ENCODE measurements at regions not wholly inside any gene's neighbourhood (a gene's known extent, or its start where the extent isn't known, plus 50 kb on each side); places are given as distances from the start of the nearest gene placed in this dataset.

- Histone ChIP-seq H4K91ac (ENCODE audit: low read length) (no peak overlapping the region), H2AK5ac (ENCODE audit: low read length, severe bottlenecking) (no peak overlapping the region), H3K9ac (ENCODE audit: low read length) (no peak overlapping the region), H3K4ac (ENCODE audit: low read depth in 1 of 2, low read length in 2 of 2) (no peak overlapping the region), H4K8ac (ENCODE audit: low read length) (no peak overlapping the region), H2BK120ac (ENCODE audit: low read depth, low read length) (no peak overlapping the region), H3K4me3 (ENCODE audit: insufficient read depth in 1 of 2, low read depth in 1 of 2, low read length in 2 of 2) (no peak overlapping the region), H3K9me3 (ENCODE audit: control insufficient read depth, low read length) (peaks cover 3% of the 10 kb centered on the region), H3K27me3 (ENCODE audit: control insufficient read depth in 1 of 2, insufficient read depth in 1 of 2, low read length in 2 of 2) (peaks cover 0 to 8% of the 10 kb centered on the region in 2 experiments), H3K79me1 (replicated peaks; ENCODE audit: low read length, poor library complexity, severe bottlenecking) (no peaks in the 10 kb centered on the region), H3K18ac (ENCODE audit: low read depth in 1 of 2, low read length in 2 of 2) (no peak overlapping the region), H2BK15ac (ENCODE audit: low read depth, poor library complexity, severe bottlenecking) (no peak overlapping the region), H3K27ac (ENCODE audit: low read length, poor library complexity, severe bottlenecking) (no peak overlapping the region), H3K36me3 (ENCODE audit: control insufficient read depth in 1 of 2, insufficient read depth in 2 of 2, low read depth in 1 of 2, low read length in 2 of 2) (no peaks in the 10 kb centered on the region), H3K4me1 (ENCODE audit: control insufficient read depth, insufficient read depth, low read depth, low read length) (no peaks in the 10 kb centered on the region), H3K23ac (ENCODE audit: low read length in 2 of 2) (no peak overlapping the region), H2AFZ (ENCODE audit: low read depth, low read length) (no peak overlapping the region), H2BK12ac (ENCODE audit: low read length in 2 of 2) (no peak overlapping the region), H3K14ac (ENCODE audit: low read length in 2 of 2) (no peak overlapping the region), H2BK5ac (ENCODE audit: low read depth, low read length, poor library complexity, severe bottlenecking) (no peak overlapping the region), H3K4me2 (ENCODE audit: low read length, poor library complexity, severe bottlenecking) (no peak overlapping the region)
- no peak for DNase-seq
- WGBS = 45% methylated on average over 2 of the region's 2 CpGs
Observed at GRCh38 chr7:113392841-113393540, 274.6 kb upstream of the SMIM30 start.

DNA sequence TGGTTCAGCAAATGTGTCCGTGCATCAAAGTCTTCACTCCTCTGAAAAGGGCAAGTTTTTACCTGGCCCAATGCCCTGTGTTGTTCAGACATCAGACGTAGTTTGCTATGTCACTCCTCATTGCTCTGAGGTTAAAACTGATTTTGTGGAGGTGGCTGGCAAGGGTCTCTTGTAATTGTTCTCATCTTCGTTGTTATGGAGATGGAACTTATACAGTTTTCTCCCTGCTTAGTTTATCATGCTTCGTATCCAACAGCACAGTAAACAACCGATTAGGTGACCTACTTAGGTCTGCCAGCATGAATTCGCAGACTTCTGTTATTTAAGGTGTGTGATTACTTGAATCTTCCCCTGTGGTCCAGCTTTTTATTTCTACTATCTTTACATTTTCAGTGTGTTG, 274.1 kb upstream of the SMIM30 start:
- Histone ChIP-seq H3K36me3 (ENCODE audit: control insufficient read depth in 1 of 2, insufficient read depth in 2 of 2, low read depth in 1 of 2, low read length in 2 of 2) (no peaks in the 10 kb centered on the region), H2BK12ac (ENCODE audit: low read length in 2 of 2) (no peak overlapping the region)

GRCh38 chr7:113389112-113389646, 270.8 kb upstream of the SMIM30 start:
- Histone ChIP-seq H4K8ac (ENCODE audit: low read length) (no peak overlapping the region), H3K18ac (ENCODE audit: low read depth in 1 of 2, low read length in 2 of 2) (no peak overlapping the region), H2AFZ (ENCODE audit: low read depth, low read length) (no peak overlapping the region), H2BK5ac (ENCODE audit: low read depth, low read length, poor library complexity, severe bottlenecking) (no peak overlapping the region), H3K27ac (ENCODE audit: low read length, poor library complexity, severe bottlenecking) (no peak overlapping the region), H3K4ac (ENCODE audit: low read depth in 1 of 2, low read length in 2 of 2) (no peak overlapping the region), H3K36me3 (ENCODE audit: control insufficient read depth in 1 of 2, insufficient read depth in 2 of 2, low read depth in 1 of 2, low read length in 2 of 2) (no peaks in the 10 kb centered on the region), H3K9ac (ENCODE audit: low read length) (no peak overlapping the region), H4K91ac (ENCODE audit: low read length) (no peak overlapping the region), H3K23ac (ENCODE audit: low read length in 2 of 2) (no peak overlapping the region), H3K4me2 (ENCODE audit: low read length, poor library complexity, severe bottlenecking) (no peak overlapping the region), H3K79me1 (replicated peaks; ENCODE audit: low read length, poor library complexity, severe bottlenecking) (no peaks in the 10 kb centered on the region), H2AK5ac (ENCODE audit: low read length, severe bottlenecking) (no peak overlapping the region), H3K4me3 (ENCODE audit: insufficient read depth in 1 of 2, low read depth in 1 of 2, low read length in 2 of 2) (no peak overlapping the region), H3K9me3 (ENCODE audit: control insufficient read depth, low read length) (peaks cover 3% of the 10 kb centered on the region), H2BK15ac (ENCODE audit: low read depth, poor library complexity, severe bottlenecking) (no peak overlapping the region), H2BK12ac (ENCODE audit: low read length in 2 of 2) (no peak overlapping the region), H2BK120ac (ENCODE audit: low read depth, low read length) (no peak overlapping the region), H3K4me1 (ENCODE audit: control insufficient read depth, insufficient read depth, low read depth, low read length) (no peaks in the 10 kb centered on the region), H3K14ac (ENCODE audit: low read length in 2 of 2) (no peak overlapping the region), H3K27me3 (ENCODE audit: control insufficient read depth in 1 of 2, insufficient read depth in 1 of 2, low read length in 2 of 2) (peaks cover 0 to 8% of the 10 kb centered on the region in 2 experiments)
- DNase-seq = no peak
- 33% methylated on average over 1 of the region's 2 CpGs for WGBS

More for the DNA sequence above, 274.1 kb upstream of the SMIM30 start:
- H3K27me3 ChIP-seq (ENCODE audit: control insufficient read depth in 1 of 2, insufficient read depth in 1 of 2, low read length in 2 of 2) = peaks cover 0 to 8% of the 10 kb centered on the region in 2 experiments
- no peak overlapping the region for H4K91ac ChIP-seq (ENCODE audit: low read length)
- no peak overlapping the region for H3K14ac ChIP-seq (ENCODE audit: low read length in 2 of 2)
- no peak overlapping the region for H3K27ac ChIP-seq (ENCODE audit: low read length, poor library complexity, severe bottlenecking)
- no peak overlapping the region for H2AK5ac ChIP-seq (ENCODE audit: low read length, severe bottlenecking)
- H3K79me1 ChIP-seq (replicated peaks; ENCODE audit: low read length, poor library complexity, severe bottlenecking) = no peaks in the 10 kb centered on the region
- no peak overlapping the region for H2AFZ ChIP-seq (ENCODE audit: low read depth, low read length)
- no peak overlapping the region for H4K8ac ChIP-seq (ENCODE audit: low read length)
- H3K4me1 ChIP-seq (ENCODE audit: control insufficient read depth, insufficient read depth, low read depth, low read length) = no peaks in the 10 kb centered on the region
- no peak overlapping the region for H3K18ac ChIP-seq (ENCODE audit: low read depth in 1 of 2, low read length in 2 of 2)
- H3K9me3 ChIP-seq (ENCODE audit: control insufficient read depth, low read length) = peaks cover 3% of the 10 kb centered on the region
- H2BK5ac ChIP-seq (ENCODE audit: low read depth, low read length, poor library complexity, severe bottlenecking) = no peak overlapping the region
- no peak overlapping the region for H3K4ac ChIP-seq (ENCODE audit: low read depth in 1 of 2, low read length in 2 of 2)
- H3K23ac ChIP-seq (ENCODE audit: low read length in 2 of 2) = no peak overlapping the region
- H3K4me3 ChIP-seq (ENCODE audit: insufficient read depth in 1 of 2, low read depth in 1 of 2, low read length in 2 of 2) = no peak overlapping the region
- no peak overlapping the region for H2BK120ac ChIP-seq (ENCODE audit: low read depth, low read length)
- no peak overlapping the region for H3K4me2 ChIP-seq (ENCODE audit: low read length, poor library complexity, severe bottlenecking)
- H3K9ac ChIP-seq (ENCODE audit: low read length) = no peak overlapping the region
- no peak overlapping the region for H2BK15ac ChIP-seq (ENCODE audit: low read depth, poor library complexity, severe bottlenecking)
- 64% methylated on average over 3 of the region's 6 CpGs for WGBS
- no peak for DNase-seq

DNA sequence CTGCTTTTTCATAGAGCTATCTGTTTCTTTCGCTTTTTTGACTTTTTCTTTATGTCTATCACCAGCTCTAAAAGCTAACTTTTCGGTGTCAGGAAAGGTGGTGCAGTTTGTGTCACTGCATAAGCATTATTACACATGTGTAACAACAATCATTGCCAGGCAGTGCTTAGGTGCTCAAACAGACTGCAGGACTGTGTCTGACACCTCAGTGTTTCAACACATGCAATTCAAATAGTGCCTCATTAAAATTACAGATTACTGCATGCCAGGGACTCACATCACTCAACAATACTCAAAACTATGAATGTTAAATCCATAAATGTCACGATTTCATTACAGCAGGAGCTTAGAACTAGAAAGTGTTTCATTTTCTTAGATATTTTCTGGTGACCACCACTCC, 265.3 kb upstream of the SMIM30 start:
- no peaks in the 10 kb centered on the region for H3K36me3 ChIP-seq (ENCODE audit: control insufficient read depth in 1 of 2, insufficient read depth in 2 of 2, low read depth in 1 of 2, low read length in 2 of 2)
- H2BK12ac ChIP-seq (ENCODE audit: low read length in 2 of 2) = no peak overlapping the region
- H3K23ac ChIP-seq (ENCODE audit: low read length in 2 of 2) = no peak overlapping the region
- H4K91ac ChIP-seq (ENCODE audit: low read length) = no peak overlapping the region
- no peaks in the 10 kb centered on the region for H3K79me1 ChIP-seq (replicated peaks; ENCODE audit: low read length, poor library complexity, severe bottlenecking)
- no peak overlapping the region for H2BK120ac ChIP-seq (ENCODE audit: low read depth, low read length)
- H3K27ac ChIP-seq (ENCODE audit: low read length, poor library complexity, severe bottlenecking) = no peak overlapping the region
- H3K4me2 ChIP-seq (ENCODE audit: low read length, poor library complexity, severe bottlenecking) = no peak overlapping the region
- H2BK5ac ChIP-seq (ENCODE audit: low read depth, low read length, poor library complexity, severe bottlenecking) = no peak overlapping the region
- H3K4me1 ChIP-seq (ENCODE audit: control insufficient read depth, insufficient read depth, low read depth, low read length) = no peaks in the 10 kb centered on the region
- no peak overlapping the region for H3K4ac ChIP-seq (ENCODE audit: low read depth in 1 of 2, low read length in 2 of 2)
- H3K18ac ChIP-seq (ENCODE audit: low read depth in 1 of 2, low read length in 2 of 2) = no peak overlapping the region
- no peak overlapping the region for H2AK5ac ChIP-seq (ENCODE audit: low read length, severe bottlenecking)
- no peaks in the 10 kb centered on the region for H3K9me3 ChIP-seq (ENCODE audit: control insufficient read depth, low read length)
- no peaks in the 10 kb centered on the region for H3K27me3 ChIP-seq (ENCODE audit: control insufficient read depth in 1 of 2, insufficient read depth in 1 of 2, low read length in 2 of 2)
- H2BK15ac ChIP-seq (ENCODE audit: low read depth, poor library complexity, severe bottlenecking) = no peak overlapping the region
- WGBS = 55% methylated on average over 2 of the region's 3 CpGs
- no peak overlapping the region for H3K9ac ChIP-seq (ENCODE audit: low read length)
- no peak overlapping the region for H3K14ac ChIP-seq (ENCODE audit: low read length in 2 of 2)
- no peak overlapping the region for H3K4me3 ChIP-seq (ENCODE audit: insufficient read depth in 1 of 2, low read depth in 1 of 2, low read length in 2 of 2)
- no peak for DNase-seq
- no peak overlapping the region for H4K8ac ChIP-seq (ENCODE audit: low read length)
- H2AFZ ChIP-seq (ENCODE audit: low read depth, low read length) = no peak overlapping the region
